COLO829 (cell line): ENCODE measurements at regions not wholly inside any gene's neighbourhood (a gene's known extent, or its start where the extent isn't known, plus 50 kb on each side); places are given as distances from the start of the nearest gene placed in this dataset.

Source experiments
- DNase-seq: peaks from one replicate; pipeline ENCODE4 v3.0.0; 2012; ENCODE audit warnings: low spot score

- no peak for DNase-seq
Measured at GRCh38 chr13:39159846-39160370, 121.7 kb downstream of the NHLRC3 start.

- DNase-seq, result no peak
Measured at GRCh38 chr13:39167018-39167417, 128.8 kb downstream of the NHLRC3 start.

- DNase-seq, result no peak
Measured at GRCh38 chr13:39170711-39171110, 132.5 kb downstream of the NHLRC3 start.

GRCh38 chr13:39185326-39185725 is 147.1 kb downstream of the NHLRC3 start:
- DNase-seq, result no peak

- no peak for DNase-seq
Measured at GRCh38 chr13:39186205-39186875, 148.1 kb downstream of the NHLRC3 start.

- DNase-seq, result no peak
Measured at GRCh38 chr13:39189778-39190177, 151.5 kb downstream of the NHLRC3 start.

- DNase-seq, result no peak
Measured at GRCh38 chr13:39196965-39197646, 158.8 kb downstream of the NHLRC3 start.

GRCh38 chr13:39197647-39198007 is 159.4 kb downstream of the NHLRC3 start:
- DNase-seq, result no peak

GRCh38 chr13:39200249-39200910 is 162.1 kb downstream of the NHLRC3 start:
- DNase-seq, result no peak

GRCh38 chr13:39201180-39201579 is 162.9 kb downstream of the NHLRC3 start:
- DNase-seq, result no peak

- no peak for DNase-seq
Measured at GRCh38 chr13:39202746-39203145, 164.5 kb downstream of the NHLRC3 start.

- DNase-seq, result no peak
Measured at GRCh38 chr13:39208636-39209035, 170.4 kb downstream of the NHLRC3 start.

- DNase-seq, result no peak
Measured at GRCh38 chr13:39209731-39210531, 171.7 kb downstream of the NHLRC3 start.

GRCh38 chr13:39210961-39211534 is 172.8 kb downstream of the NHLRC3 start:
- DNase-seq, result no peak

GRCh38 chr13:39215971-39216370 is 177.7 kb downstream of the NHLRC3 start:
- DNase-seq, result no peak

GRCh38 chr13:39217471-39217870 is 179.2 kb downstream of the NHLRC3 start:
- peak; percentile 68 for DNase-seq

GRCh38 chr13:39224671-39225240 is 186.5 kb downstream of the NHLRC3 start:
- no peak for DNase-seq

- DNase-seq, result no peak
Measured at GRCh38 chr13:39225860-39226259, 187.6 kb downstream of the NHLRC3 start.

GRCh38 chr13:39226359-39226758 is 188.1 kb downstream of the NHLRC3 start:
- DNase-seq, result no peak

- DNase-seq, result no peak
Measured at GRCh38 chr13:39232401-39232980, 194.2 kb downstream of the NHLRC3 start.

GRCh38 chr13:39232999-39233398 is 194.7 kb downstream of the NHLRC3 start:
- no peak for DNase-seq
